22Rv1 (cell line): ENCODE measurements at regions not wholly inside any gene's neighbourhood (a gene's known extent, or its start where the extent isn't known, plus 50 kb on each side); places are given as distances from the start of the nearest gene placed in this dataset.

Experiments used
- ZFX ChIP-seq: fragments of 450-650 bp; IDR thresholded peaks from 2 replicates; pipeline ENCODE4 v1.6.1; 2017; ENCODE audit warnings: antibody characterized with exemption, borderline replicate concordance
- TF ChIP-seq, protein P1 (sequence below): fragments of 450-650 bp; IDR thresholded peaks from 2 replicates; pipeline ENCODE4 v1.5.1; 2017; ENCODE audit warnings: mild to moderate bottlenecking

DNA sequence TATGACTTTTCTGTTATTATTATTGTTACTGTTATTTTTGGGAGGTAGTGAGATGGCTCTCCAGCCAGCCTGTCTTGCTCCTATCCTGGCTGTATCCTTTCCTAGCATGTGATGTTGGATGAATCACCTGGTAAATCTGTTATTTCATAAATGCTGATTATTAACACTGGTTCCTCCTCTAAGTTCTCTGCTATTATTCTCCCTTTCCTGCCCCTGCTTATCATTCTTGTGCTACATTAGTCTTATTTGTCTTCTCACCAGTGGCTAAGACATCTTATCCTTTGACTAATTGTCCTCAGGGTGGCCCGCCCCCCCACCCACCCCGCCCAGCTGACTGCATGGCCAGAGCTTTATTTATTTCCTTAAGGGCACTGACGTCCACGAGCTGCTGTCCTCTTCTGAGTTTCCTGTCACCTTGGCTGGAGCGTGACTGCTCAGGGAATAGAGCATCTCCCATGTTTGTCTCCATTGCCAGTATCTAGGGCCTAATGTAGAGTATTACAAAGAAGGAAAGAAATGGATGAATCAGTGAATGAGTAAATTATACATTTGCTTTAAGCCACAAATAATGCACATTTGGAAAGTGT is 110.1 kb upstream of the KLF6 start:
- TF ChIP-seq, protein P1, sequence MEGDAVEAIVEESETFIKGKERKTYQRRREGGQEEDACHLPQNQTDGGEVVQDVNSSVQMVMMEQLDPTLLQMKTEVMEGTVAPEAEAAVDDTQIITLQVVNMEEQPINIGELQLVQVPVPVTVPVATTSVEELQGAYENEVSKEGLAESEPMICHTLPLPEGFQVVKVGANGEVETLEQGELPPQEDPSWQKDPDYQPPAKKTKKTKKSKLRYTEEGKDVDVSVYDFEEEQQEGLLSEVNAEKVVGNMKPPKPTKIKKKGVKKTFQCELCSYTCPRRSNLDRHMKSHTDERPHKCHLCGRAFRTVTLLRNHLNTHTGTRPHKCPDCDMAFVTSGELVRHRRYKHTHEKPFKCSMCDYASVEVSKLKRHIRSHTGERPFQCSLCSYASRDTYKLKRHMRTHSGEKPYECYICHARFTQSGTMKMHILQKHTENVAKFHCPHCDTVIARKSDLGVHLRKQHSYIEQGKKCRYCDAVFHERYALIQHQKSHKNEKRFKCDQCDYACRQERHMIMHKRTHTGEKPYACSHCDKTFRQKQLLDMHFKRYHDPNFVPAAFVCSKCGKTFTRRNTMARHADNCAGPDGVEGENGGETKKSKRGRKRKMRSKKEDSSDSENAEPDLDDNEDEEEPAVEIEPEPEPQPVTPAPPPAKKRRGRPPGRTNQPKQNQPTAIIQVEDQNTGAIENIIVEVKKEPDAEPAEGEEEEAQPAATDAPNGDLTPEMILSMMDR, result no peak
- no peak for TF ChIP-seq ZFX
